GM19043 (cell line): ENCODE measurements at regions not wholly inside any gene's neighbourhood (a gene's known extent, or its start where the extent isn't known, plus 50 kb on each side); places are given as distances from the start of the nearest gene placed in this dataset.

Source experiments
- ATAC-seq: cut with Tn5 transposase; IDR thresholded peaks from one replicate; pipeline ENCODE4 v1.9.1; 2021; ENCODE audit warnings: low read depth; ENCODE audit not compliant: unreplicated experiment

DNA sequence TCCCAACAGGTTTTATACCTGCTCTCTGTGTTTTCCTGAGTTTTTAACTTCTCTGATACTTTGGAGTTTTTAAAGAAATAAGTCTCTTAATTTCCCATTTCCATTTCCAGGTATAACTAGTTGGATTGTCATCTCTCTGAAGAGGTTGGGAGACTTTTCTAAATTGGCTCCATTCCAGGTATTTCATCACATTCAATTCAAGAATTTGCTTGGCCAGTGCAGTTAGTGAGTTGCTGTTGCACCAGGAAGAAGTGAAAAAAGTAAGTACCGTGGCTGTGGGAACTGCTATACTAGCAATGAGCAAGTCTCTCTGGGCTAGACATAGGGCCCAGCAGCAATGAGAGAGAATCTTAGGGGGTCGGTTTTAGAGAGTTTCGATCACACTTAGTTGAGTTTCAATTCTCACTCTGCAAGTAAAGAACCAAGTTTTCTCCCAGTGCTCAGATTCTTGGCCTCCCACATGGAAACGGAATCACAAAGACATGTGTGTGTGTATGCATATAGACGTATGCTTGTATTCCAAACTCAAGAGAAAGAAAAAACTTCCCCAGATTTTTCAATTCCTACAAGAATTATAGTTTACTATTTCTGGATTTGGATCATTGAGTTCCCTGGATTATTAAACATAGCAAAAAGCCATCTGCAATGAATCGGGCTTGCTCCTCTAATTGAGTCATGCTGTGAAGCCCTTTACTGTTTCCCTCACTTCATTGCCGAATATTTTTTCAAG, 894.4 kb downstream of the BCL11A start:
- ATAC-seq, result no peak

DNA sequence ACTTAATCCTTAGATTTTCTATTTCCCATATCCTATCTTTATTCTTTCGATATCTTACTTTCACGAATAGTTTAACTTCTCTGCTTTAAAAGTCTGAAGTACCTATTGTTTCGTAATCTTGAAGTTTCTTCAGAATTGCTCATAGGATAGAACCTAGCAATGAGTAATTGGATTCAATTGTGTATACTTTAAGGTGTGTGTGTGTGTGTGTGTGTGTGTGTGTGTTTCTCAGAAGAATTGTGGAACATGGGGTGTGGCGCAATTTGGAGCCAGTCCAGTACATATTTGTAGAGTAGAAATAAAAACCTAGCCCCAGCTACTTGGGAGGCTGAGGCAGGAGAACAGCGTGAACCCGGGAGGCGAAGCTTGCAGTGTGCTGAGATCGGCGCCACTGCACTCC, 897.6 kb downstream of the BCL11A start:
- ATAC-seq, result no peak

DNA sequence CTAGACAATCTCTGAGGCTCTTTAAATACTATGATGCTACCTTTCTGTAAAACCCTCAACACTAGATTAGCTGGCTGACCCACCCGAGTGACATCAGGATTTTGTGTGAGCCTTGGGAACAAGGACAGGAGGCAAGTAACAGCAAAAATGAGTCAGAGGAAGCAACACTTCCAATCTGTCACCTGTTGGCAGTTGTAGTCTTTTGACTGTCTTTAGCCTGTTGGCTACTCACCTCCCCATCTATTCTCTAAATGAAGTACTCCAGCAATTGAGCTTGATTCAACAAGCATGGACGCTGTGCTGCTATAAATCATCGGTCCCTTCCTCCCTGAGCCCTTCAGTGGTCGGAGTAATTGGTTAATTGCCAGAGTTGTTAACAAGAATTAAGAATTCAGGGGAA, 898.7 kb downstream of the BCL11A start:
- ATAC-seq, result no peak

DNA sequence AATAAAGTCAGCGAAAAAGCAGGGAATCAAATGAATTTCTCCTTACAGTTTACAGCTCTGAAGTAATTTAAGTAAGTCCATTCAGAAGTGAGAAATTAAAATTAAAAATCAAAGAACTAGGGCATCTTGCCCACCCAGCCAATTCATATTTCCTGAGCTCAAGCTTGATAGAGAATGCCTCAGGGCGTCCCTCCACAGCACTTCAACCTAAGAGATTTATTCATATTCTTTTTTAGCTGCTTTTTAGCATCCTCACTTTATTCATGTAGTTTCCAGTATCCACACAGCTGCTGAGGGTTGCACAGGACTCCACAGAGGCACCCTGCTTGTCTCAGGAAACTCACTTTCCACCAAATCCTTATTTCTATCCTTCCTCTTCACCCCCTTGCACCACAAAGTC, 900.3 kb downstream of the BCL11A start:
- ATAC-seq, result no peak

DNA sequence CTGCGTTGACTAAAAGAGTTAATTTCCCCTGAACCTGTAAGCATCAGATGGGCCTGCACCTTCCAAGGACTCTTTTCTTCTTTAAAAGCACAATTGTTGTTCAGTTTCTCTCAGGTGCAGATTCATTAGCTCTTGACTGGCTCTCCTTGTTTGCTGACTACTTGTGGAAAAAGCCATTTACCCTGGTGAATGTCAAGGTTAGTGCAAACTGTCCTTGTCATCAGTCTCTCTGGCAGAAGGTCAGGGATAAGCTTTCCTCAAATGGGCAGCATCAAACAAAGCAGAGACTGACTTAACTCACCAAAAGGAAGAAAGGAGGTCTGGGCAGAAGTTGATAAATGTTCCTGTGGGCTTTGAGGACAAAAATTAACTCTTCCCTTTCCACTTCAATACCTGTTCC, 922.7 kb downstream of the BCL11A start:
- no peak for ATAC-seq

DNA sequence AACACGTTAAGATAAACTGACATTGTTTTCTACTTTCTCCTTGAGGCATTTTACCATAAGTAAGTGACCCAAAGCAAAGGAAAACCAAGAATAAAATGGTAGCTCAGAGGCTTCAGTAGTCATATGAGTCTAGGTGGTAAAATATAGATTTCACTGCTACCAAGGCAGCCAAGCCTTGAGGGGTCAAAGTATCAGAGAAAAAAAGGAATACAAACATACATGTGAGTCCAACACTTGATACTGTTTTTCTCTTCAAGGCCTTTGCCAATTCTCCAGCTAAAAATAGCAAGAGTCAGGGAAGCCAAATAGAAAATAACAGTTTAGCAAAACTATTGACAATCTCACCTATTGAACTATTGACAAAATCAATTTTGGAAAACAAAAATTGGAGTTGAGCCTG, 925.9 kb downstream of the BCL11A start:
- ATAC-seq, result no peak

DNA sequence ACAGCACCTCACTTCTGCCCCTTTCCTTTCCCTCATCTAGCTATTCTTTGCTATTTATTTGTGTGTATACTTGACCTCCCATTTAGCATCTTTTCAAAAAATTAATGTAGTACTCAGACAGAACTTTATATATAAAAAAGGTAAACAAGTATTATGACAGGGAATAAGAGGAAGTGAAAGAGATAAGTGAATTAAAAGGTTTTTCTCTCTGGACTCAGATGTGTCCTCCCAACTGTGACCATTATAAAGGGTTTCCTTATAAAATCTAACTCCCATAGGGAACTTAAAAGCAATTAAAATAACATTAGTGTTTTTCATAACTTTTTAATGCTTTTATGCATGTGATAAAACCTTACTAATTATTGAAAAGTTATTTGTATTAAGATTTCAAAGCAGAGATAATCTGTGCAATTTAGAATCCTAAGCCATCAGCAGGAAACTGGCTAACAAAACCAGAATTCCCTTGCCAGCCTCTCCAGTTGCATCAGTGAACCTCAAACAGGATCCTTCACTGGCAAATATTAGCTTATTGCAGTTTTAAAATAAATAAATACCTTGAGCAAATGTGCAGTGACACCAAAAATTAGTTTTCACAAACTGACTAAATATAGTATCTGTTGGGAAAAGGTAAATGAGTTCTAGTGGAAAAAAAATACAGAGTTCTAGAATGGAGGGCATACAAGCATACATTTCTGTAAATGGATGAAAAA, 930.7 kb downstream of the BCL11A start:
- no peak for ATAC-seq

DNA sequence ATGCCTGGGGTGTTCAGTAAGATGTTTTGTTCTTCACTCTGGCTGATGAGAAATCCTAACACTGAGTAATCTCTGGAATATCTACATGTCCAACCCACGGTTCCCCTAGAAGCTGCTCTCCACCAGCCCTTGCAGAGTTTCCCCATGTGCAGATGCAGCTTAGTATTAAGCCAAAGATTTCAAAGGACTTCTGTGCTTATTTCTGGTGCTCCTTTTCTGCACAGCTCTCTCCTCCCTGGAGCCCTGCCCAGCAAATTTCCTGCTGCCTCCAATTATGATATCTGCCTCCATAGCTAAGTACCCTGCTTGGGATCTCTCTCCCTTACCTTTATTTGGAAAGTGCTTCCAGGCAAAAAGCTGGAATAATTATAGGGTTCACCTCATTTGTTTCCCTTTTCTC, 949.3 kb downstream of the BCL11A start:
- ATAC-seq, result no peak

DNA sequence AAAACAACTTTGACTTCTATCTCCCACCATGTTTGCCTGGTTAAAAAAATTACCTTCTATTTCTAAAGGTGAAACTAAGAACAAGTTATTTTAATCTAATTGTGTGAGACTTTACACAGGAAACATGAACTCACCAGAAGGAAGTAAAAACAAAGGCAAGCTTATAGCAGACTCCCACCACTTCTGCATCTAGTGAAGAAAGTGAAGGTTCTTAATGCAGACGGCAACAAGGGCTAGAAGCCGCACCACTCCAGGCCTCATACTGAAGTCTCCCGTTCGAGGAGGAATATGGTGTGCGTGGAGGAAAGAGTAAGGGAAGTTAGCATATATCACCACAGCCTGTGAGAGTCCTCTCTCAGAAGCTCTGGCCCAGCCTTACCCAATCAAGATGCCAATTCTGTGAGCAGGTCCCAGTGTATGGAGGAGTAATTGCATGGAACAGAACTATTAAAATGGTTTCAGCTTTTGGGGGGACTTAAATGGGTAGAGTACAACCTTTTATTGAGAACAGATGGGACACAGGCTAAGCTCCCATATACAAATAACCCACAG, 958.7 kb downstream of the BCL11A start:
- ATAC-seq, result peak; percentile 82

DNA sequence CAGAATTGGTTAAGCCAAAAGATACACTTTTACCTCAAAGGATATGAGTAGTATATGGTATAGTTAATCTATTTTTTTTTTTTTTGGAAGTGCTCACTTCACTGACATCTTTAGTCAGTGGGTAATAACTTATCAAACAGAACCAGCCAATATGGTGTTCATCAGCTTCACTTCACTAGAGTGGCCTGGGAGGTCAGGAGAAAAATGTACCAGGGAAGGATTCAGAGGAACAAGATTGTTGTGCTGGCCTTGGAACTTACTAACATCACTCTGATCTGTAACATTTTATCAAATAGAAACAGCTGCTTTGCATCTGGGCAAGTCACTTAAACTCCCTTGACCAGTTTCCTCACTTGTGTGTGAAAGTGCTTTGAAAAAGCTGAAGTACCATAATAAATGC, 962.7 kb downstream of the BCL11A start:
- ATAC-seq, result no peak

DNA sequence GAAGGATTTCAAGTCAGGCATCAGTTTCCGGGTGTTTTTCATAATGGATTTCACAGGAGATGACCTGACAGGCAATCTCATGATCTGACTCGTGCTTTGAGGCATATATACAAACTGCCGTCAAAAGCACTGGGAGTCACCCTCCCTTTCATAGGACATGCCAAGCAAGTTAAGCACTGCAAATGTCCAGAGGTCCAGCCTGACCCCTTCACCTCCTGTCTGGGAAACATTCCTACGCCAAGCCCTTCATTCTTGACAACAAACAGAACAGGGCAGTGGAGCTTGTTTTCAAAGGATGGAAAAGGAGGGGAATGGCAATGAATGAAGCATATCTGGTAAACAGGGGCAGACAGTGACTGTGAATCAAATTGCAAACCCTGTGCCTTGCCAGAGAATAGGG, 963.6 kb downstream of the BCL11A start:
- no peak for ATAC-seq

DNA sequence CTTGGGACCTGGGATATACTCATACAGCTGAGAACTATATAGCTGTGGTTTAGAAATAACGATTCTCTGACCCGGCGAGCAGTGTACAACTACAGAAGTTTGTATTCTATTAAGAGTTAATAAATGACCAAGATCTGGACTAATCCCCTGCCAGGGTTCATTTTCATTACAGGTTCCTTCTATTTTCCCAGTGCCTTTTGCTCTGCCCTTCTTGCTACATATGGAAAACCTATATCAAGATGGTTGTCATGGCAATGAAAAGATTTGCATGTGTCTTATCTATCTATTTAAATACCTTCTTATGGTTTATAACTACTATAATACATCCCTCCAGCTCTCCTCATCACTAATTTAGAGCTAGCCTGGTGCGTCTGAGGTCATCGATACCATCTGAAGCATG, 965.2 kb downstream of the BCL11A start:
- ATAC-seq, result no peak

DNA sequence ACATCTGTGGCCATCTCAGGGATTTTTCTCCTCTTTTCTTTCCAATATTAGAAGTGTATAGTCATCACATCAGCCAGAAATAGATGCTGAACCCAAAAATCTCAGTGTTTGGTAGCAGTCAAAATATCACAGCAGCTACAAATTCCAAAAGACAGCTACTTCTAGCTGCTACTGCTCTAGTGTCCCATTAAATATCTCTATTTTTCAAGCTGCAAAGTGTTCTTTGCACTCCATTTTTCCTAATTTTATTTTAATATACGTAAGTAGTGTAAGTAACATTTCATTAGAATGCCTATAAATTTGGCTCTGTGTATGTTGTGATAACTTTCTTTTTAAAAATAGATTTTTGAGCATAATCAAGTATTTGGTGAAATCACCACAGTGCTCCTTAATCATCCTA, 967.3 kb downstream of the BCL11A start:
- no peak for ATAC-seq

DNA sequence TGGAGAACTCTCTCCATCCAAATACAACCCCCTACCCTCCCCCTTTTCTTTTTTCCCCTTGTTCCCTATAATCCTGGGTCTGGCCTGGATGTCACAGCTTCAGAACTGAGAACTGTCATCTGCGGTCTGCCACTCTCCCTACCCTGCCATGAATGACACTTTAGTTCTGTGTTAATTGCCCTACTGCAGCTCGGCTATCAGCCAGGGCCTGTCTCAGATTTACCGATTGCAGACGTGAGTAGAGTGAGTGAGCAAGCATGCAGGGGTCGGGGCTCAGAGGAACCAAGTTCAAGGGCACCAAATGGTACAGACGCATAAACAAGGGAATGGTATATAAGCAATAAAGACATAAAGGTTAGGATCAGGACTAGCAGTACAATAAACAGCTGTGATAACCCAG, 967.8 kb downstream of the BCL11A start:
- ATAC-seq, result no peak

DNA sequence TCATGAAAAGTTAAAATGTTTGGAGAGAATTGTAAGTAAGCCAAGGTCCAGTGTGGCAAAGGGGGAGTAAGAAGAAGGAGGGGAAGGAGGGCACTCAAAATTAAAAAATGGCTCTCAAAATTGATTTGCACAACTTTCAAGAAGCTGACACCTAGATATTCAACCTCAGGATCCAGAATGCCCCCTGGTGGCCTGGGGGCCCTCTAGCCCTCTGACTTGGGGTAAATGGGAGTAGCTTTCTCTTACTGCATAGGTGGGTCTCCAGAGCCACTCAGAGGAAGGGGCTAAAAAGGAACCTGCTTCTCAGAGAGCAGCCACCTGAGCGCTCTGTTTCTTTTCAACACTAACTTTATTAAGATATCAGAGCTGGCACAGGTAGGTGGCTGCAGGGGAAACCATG, 968.5 kb downstream of the BCL11A start:
- ATAC-seq, result no peak

DNA sequence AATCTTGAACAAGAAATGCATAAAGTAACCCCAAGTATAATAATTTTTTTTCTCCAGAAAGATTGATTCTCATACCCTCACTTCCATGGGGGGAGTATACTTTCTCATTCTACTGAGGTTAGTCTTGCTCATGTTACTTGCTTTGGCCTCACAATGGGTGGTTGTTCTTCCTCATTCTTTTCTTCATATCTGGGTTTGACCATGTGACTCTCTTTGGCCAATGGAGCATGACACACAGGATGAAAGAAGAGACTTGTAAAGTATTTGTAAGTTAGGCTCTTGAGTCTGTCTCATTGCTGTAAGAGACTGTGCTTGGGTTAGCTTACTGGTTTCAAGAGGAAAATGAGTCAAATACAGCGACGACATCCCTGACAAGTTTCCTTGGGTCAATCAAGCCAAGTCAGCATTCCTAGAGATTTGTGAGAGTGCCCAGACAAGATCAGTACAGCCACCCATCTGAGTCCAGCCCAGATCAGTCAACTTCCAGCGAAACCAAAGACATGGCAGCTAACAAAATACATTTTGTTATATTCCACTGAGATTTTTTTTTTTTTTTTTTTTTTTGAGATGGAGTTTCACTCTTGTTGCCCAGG, 970.2 kb downstream of the BCL11A start:
- no peak for ATAC-seq

DNA sequence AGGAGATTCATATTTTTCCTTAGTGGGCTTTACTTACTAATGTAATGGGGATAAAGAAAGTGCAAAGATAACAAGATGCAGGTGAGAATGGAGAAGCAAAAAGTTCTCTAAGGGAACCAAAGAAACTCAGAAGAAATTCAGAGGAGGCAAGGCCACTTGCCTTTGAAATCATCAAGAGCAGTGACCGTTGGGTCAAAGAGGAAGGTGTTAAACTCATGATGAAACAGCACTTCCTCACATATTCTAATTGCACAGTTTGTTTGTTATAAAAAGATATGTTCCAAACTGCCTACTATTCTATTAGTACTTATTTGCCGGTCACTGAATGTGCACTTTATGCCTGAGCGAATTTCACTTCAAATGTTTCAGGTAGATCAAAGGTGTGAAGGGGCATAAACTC, 975.1 kb downstream of the BCL11A start:
- ATAC-seq, result no peak

DNA sequence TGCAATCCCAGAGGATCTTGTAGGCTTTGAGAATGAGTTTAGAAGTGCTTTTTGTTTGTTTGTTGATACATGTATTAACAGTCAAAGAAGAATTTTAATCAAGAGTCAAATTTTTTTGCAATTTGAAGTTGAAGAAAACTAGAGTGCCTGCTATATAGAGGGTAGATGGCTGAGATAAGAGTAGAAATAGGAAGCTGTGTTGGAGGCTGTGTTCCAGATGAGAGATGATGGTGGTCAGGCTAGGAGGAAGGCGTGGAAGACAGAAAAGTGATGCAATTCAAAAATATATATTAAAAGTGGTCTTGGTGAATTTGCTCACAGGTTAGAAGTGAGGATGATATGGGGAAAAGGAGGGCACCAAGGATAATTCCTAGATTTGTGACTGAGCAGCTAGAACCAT, 978.3 kb downstream of the BCL11A start:
- no peak for ATAC-seq

DNA sequence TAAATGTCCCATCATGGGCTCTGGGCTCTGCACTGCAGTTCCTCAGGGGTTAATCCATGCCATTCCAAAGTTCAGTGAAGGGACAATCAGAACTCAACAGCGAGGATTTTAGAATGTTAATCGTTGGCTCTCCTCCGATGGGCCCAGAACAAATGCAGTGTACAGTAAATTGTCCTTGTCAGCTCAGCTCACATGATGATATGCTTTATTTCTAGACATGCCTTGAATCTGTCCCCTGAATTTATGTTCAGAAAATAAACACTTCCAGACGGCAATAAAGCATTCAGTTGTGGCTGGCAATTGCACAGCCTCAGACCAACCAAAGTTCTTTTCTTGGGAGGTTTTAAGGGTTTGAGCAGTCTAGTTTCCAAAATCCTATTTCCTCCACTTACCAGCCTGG, 981.2 kb downstream of the BCL11A start:
- no peak for ATAC-seq

DNA sequence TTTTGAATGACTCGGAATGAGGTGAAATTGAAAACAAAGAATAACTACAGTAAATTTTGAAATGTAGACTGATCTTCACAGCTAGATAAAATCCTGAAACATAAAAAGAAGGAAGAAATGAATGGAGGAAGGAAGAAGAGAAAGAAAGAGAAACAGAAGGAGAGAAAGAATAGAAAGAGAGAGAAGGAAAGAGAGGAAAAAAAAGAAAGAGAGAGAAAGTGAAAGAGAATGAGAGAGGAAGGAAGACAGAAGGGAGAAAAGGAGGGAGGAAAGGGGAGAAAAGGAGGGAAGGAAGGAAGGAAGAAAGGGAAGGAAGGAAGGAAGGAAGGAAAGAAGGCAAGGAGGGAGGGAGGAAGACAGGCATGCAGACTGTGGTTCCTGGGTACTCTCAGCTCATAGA, 982.6 kb downstream of the BCL11A start:
- no peak for ATAC-seq

DNA sequence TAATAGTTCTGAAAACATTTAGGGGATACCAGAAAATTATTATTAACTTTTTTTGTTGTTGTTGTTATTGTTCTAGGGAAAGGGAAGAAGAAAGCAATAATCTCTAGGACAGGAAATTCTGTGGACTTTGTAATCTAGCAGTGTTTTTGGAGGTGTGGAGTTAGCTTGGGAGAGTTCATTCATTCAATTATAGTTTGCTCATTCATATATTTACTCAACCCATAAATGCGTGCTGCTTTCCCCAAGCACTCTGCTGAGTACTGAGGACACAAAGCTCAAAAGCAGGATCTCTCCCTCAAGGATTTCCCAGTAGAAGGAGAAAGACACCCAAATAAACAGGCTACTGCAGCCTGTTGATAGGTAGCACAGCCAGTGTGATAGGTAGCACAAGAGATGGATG, 984.3 kb downstream of the BCL11A start:
- no peak for ATAC-seq

DNA sequence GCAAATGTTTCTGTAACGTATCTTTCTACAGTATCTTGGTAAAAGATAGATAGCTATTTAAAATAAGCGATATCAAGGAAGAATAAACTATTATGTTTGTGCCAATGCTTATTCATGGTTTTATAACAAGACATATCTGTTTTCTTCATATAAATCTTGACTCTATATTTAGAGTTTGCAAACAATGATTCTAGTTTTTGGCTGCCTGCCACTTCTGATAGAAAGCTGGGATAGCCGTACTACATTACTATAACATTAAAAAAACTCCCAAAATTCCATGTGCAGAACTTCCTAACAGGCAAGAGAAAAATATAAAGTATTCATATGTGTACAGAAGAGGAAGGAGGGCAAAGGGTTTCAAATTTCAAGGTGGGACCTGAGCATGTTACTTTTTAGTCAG, 985.0 kb downstream of the BCL11A start:
- no peak for ATAC-seq
